ENCODE measurements at regions not wholly inside any gene's neighbourhood (a gene's known extent, or its start where the extent isn't known, plus 50 kb on each side); places are given as distances from the start of the nearest gene placed in this dataset.

DNA sequence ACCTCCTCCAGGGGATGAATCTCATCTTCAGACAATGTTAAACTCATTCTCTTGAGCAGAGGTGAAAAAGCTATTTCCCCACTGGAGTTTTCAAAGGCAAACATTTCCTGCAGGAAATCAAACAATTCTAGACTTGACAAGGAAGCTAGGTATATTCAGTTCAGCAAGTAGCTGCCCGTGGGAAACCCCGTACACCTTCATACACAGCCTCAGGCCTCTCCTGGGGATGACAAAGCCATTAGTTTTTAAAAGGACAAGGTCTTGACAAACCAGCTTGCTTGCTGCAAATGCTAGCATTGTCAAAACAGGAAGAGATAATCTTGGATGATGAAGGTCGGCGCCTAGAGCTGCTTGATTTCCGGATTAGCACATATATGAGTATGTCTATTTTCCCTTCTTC is 1630.8 kb upstream of the TENM4 start:
- no peaks in the 10 kb centered on the region for H3K27me3 ChIP-seq (ENCODE audit: control insufficient read depth in 2 of 2, insufficient read depth in 2 of 2, low read length in 2 of 2)
- H4K20me1 ChIP-seq (replicated peaks; ENCODE audit: control insufficient read depth, extremely low read depth, insufficient read depth, low read length) = no peaks in the 10 kb centered on the region
- no peak overlapping the region for H3K27ac ChIP-seq (ENCODE audit: insufficient read depth, low read depth, low read length)
- H2AFZ ChIP-seq (ENCODE audit: low read depth, low read length) = no peak overlapping the region
- H3K4me1 ChIP-seq (ENCODE audit: control insufficient read depth, extremely low read depth, insufficient read depth, low read length) = no peaks in the 10 kb centered on the region
- H3K9ac ChIP-seq (replicated peaks; ENCODE audit: extremely low read depth, insufficient read depth, low read length) = no peak overlapping the region
- intact Hi-C loops (cut with micrococcal nuclease) = no loop called here
- no peak for FAIRE-seq
- H3K9me1 ChIP-seq (replicated peaks; ENCODE audit: control insufficient read depth, extremely low read depth, insufficient read depth, low read length) = no peaks in the 10 kb centered on the region
- H3K4me3 ChIP-seq (replicated peaks in 1 of 3; ENCODE audit: insufficient read depth in 1 of 3, low read depth in 1 of 3, low read length in 3 of 3) = no peak overlapping the region
- TF ChIP-seq POLR2AphosphoS5 (IDR thresholded peaks at IDR 0.05; ENCODE audit: insufficient read depth, low read depth, low read length) (no peak), POLR2A (IDR thresholded peaks at IDR 0.05; ENCODE audit: low read depth, low read length) (no peak), GATA2 (IDR thresholded peaks at IDR 0.05; ENCODE audit: insufficient read depth, insufficient read length, low read depth, low read length) (no peak), EZH2 (IDR thresholded peaks at IDR 0.05; ENCODE audit: borderline replicate concordance, low read depth, low read length, severe bottlenecking) (no peak), JUN (IDR thresholded peaks at IDR 0.05; ENCODE audit: borderline replicate concordance, insufficient read depth, insufficient read length, low read depth) (no peak), FOS (IDR thresholded peaks at IDR 0.05; ENCODE audit: borderline replicate concordance, insufficient read depth, low read length) (no peak), MYC (IDR thresholded peaks at IDR 0.05; ENCODE audit: low read depth, low read length) (no peak)
- TF ChIP-seq, protein P1, sequence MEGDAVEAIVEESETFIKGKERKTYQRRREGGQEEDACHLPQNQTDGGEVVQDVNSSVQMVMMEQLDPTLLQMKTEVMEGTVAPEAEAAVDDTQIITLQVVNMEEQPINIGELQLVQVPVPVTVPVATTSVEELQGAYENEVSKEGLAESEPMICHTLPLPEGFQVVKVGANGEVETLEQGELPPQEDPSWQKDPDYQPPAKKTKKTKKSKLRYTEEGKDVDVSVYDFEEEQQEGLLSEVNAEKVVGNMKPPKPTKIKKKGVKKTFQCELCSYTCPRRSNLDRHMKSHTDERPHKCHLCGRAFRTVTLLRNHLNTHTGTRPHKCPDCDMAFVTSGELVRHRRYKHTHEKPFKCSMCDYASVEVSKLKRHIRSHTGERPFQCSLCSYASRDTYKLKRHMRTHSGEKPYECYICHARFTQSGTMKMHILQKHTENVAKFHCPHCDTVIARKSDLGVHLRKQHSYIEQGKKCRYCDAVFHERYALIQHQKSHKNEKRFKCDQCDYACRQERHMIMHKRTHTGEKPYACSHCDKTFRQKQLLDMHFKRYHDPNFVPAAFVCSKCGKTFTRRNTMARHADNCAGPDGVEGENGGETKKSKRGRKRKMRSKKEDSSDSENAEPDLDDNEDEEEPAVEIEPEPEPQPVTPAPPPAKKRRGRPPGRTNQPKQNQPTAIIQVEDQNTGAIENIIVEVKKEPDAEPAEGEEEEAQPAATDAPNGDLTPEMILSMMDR (IDR thresholded peaks at IDR 0.05; ENCODE audit: extremely low read depth in 1 of 2, insufficient read depth in 1 of 2, low read depth in 1 of 2, low read length in 2 of 2) = no peak
- TF ChIP-seq, protein P2, sequence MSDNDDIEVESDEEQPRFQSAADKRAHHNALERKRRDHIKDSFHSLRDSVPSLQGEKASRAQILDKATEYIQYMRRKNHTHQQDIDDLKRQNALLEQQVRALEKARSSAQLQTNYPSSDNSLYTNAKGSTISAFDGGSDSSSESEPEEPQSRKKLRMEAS (IDR thresholded peaks at IDR 0.05; ENCODE audit: insufficient read depth, insufficient read length) = no peak
- no peaks in the 10 kb centered on the region for H3K9me3 ChIP-seq (replicated peaks; ENCODE audit: control insufficient read depth, insufficient read depth, low read length)
- CTCF ChIA-PET = no interaction called here
- H3K79me2 ChIP-seq (ENCODE audit: control insufficient read depth, insufficient read depth, low read length) = no peaks in the 10 kb centered on the region
- dilution Hi-C loops (cut with MboI; ENCODE audit: extremely low pct_ligation_motif_present, low sequenced_read_pairs) = no loop called here
- BruUV-seq (replicated peaks) = no TSS peak
- no peak for DNase-seq (ENCODE audit: low read depth, low spot score)
- H3K36me3 ChIP-seq (ENCODE audit: control insufficient read depth in 2 of 2, extremely low read depth in 1 of 2, insufficient read depth in 2 of 2, low read length in 2 of 2) = no peaks in the 10 kb centered on the region
- POLR2A ChIA-PET = no interaction called here
- no peak overlapping the region for H3K4me2 ChIP-seq (ENCODE audit: insufficient read depth, low read length)
